ENCODE measurements at regions not wholly inside any gene's neighbourhood (a gene's known extent, or its start where the extent isn't known, plus 50 kb on each side); places are given as distances from the start of the nearest gene placed in this dataset.

- TF ChIP-seq, protein P1, sequence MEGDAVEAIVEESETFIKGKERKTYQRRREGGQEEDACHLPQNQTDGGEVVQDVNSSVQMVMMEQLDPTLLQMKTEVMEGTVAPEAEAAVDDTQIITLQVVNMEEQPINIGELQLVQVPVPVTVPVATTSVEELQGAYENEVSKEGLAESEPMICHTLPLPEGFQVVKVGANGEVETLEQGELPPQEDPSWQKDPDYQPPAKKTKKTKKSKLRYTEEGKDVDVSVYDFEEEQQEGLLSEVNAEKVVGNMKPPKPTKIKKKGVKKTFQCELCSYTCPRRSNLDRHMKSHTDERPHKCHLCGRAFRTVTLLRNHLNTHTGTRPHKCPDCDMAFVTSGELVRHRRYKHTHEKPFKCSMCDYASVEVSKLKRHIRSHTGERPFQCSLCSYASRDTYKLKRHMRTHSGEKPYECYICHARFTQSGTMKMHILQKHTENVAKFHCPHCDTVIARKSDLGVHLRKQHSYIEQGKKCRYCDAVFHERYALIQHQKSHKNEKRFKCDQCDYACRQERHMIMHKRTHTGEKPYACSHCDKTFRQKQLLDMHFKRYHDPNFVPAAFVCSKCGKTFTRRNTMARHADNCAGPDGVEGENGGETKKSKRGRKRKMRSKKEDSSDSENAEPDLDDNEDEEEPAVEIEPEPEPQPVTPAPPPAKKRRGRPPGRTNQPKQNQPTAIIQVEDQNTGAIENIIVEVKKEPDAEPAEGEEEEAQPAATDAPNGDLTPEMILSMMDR (IDR thresholded peaks at IDR 0.05), result no peak
- Histone ChIP-seq H3K79me2 (no peaks in the 10 kb centered on the region), H3K9ac (no peak overlapping the region), H2AFZ (no peak overlapping the region), H3K4me3 (ENCODE audit: low read depth, low read length) (no peak overlapping the region), H3K27me3 (ENCODE audit: control insufficient read depth, insufficient read depth, low read length) (no peaks in the 10 kb centered on the region), H3K4me2 (ENCODE audit: low read length) (no peak overlapping the region), H3K9me3 (ENCODE audit: control insufficient read depth, low read length) (no peaks in the 10 kb centered on the region), H3K4me1 (no peaks in the 10 kb centered on the region), H3K27ac (no peak overlapping the region), H3K36me3 (ENCODE audit: control insufficient read depth, insufficient read depth, low read length) (no peaks in the 10 kb centered on the region)
Measured at GRCh38 chr7:32381024-32381601, 109.1 kb downstream of the LSM5 start.

DNA sequence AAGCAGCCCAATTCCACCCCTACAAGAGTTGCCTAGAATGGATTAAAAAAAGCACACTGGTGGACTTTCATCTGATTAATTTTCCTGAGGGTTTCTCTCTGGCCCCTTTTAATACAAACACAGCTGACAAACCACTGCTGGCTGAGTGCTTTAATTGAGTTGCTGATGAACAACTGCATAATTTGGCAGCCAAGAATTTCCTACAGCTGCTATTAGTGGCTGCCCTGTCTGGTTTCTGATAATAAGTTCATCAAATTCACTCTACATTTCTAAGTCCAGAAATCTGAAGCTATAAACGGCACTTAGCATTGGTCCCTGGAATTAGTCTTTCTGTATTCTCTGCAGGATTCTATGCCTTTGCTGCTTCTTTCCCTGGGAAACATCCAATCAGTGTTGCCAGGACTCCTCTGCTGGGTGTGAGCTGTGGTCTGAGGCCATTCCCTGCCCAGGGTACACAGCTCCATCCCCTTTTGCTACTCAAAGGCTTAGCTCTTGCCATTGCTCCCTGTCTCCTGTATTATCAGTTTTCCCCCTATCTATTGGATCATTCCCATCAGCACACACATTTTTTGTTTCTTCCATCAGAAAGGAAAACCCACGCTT, 110.6 kb downstream of the LSM5 start:
- Histone ChIP-seq H3K9ac (no peak overlapping the region), H3K36me3 (ENCODE audit: control insufficient read depth, insufficient read depth, low read length) (no peaks in the 10 kb centered on the region), H3K4me1 (no peaks in the 10 kb centered on the region), H3K9me3 (ENCODE audit: control insufficient read depth, low read length) (no peaks in the 10 kb centered on the region), H3K4me3 (ENCODE audit: low read depth, low read length) (no peak overlapping the region), H3K79me2 (no peaks in the 10 kb centered on the region), H2AFZ (no peak overlapping the region), H3K27me3 (ENCODE audit: control insufficient read depth, insufficient read depth, low read length) (no peaks in the 10 kb centered on the region), H3K4me2 (ENCODE audit: low read length) (no peak overlapping the region), H3K27ac (no peak overlapping the region)
- TF ChIP-seq, protein P1 (IDR thresholded peaks at IDR 0.05), result no peak

DNA sequence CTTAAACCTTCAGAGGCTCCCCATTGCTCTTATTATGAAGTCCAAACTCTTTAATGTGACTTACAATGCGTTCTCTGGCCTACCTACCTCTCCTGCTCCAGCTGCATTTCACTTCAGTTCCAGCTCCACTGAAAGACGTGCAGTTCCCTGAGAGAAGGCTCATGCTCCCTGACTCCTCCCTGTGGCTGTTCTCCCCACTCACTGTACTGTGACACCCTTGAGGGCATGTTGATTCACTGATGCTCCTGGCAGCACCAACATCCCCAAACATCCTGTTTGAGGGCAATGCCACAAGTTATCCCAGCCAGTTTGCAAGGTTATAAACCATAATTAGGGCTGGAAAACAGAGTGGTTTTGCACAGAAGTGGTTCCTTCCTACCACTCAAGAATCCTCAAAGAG, 111.2 kb downstream of the LSM5 start:
- H3K36me3 ChIP-seq (ENCODE audit: control insufficient read depth, insufficient read depth, low read length), result no peaks in the 10 kb centered on the region
- H3K27ac ChIP-seq, result no peak overlapping the region

DNA sequence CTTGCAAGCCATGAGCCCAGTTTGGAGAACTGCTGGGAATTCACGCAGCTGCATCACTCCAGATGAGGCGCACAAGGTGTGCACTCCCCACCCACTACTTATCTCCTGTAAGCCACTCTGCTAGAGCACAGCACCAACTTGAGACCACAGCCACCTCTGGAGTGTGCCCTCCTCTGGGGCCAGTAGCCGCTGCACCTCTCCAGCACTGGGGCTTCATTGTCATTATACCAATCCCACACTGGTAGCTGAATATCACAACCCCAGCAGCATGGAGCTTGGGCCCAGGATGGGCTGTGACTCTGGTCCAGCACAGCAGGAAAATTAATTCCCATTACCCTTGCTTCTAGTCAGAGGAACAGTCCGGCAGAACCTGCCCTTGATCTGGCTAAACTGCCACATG, 125.6 kb downstream of the LSM5 start:
- Histone ChIP-seq H3K9me3 (ENCODE audit: control insufficient read depth, low read length) (no peaks in the 10 kb centered on the region), H3K27me3 (ENCODE audit: control insufficient read depth, insufficient read depth, low read length) (no peaks in the 10 kb centered on the region), H3K27ac (no peak overlapping the region), H3K4me3 (ENCODE audit: low read depth, low read length) (no peak overlapping the region), H3K4me2 (ENCODE audit: low read length) (no peak overlapping the region), H3K9ac (no peak overlapping the region), H3K79me2 (no peaks in the 10 kb centered on the region), H2AFZ (no peak overlapping the region), H3K36me3 (ENCODE audit: control insufficient read depth, insufficient read depth, low read length) (no peaks in the 10 kb centered on the region), H3K4me1 (no peaks in the 10 kb centered on the region)
- TF ChIP-seq, protein P1 (IDR thresholded peaks at IDR 0.05), result no peak

More for the DNA sequence above, 111.2 kb downstream of the LSM5 start:
- no peak overlapping the region for H3K9ac ChIP-seq
- H3K4me3 ChIP-seq (ENCODE audit: low read depth, low read length), result no peak overlapping the region
- TF ChIP-seq, protein P1 (IDR thresholded peaks at IDR 0.05), result no peak
- H3K4me2 ChIP-seq (ENCODE audit: low read length), result no peak overlapping the region
- H3K9me3 ChIP-seq (ENCODE audit: control insufficient read depth, low read length), result no peaks in the 10 kb centered on the region
- no peaks in the 10 kb centered on the region for H3K27me3 ChIP-seq (ENCODE audit: control insufficient read depth, insufficient read depth, low read length)
- H3K79me2 ChIP-seq, result no peaks in the 10 kb centered on the region
- no peaks in the 10 kb centered on the region for H3K4me1 ChIP-seq
- no peak overlapping the region for H2AFZ ChIP-seq

GRCh38 chr7:32360127-32360526, 130.1 kb downstream of the LSM5 start:
- H3K27me3 ChIP-seq (ENCODE audit: control insufficient read depth, insufficient read depth, low read length), result no peaks in the 10 kb centered on the region
- H3K27ac ChIP-seq, result no peak overlapping the region
- H3K36me3 ChIP-seq (ENCODE audit: control insufficient read depth, insufficient read depth, low read length), result no peaks in the 10 kb centered on the region
- H3K9me3 ChIP-seq (ENCODE audit: control insufficient read depth, low read length), result no peaks in the 10 kb centered on the region
- no peak overlapping the region for H3K4me3 ChIP-seq (ENCODE audit: low read depth, low read length)
- no peak overlapping the region for H3K4me2 ChIP-seq (ENCODE audit: low read length)
- H3K9ac ChIP-seq, result no peak overlapping the region
- H3K79me2 ChIP-seq, result no peaks in the 10 kb centered on the region
- TF ChIP-seq, protein P1 (IDR thresholded peaks at IDR 0.05), result no peak
- H2AFZ ChIP-seq, result no peak overlapping the region
- H3K4me1 ChIP-seq, result no peaks in the 10 kb centered on the region
